ENCODE measurements at regions not wholly inside any gene's neighbourhood (a gene's known extent, or its start where the extent isn't known, plus 50 kb on each side); places are given as distances from the start of the nearest gene placed in this dataset.

GRCh38 chr12:73531752-73532151, 1005.9 kb upstream of the ATXN7L3B start:
- Histone ChIP-seq H3K4me3 (no peak overlapping the region), H3K27ac (no peak overlapping the region), H3K27me3 (no peaks in the 10 kb centered on the region), H3K36me3 (no peaks in the 10 kb centered on the region), H3K4me1 (no peaks in the 10 kb centered on the region), H3K9me3 (peaks cover 0 to 3% (median 0%) of the 10 kb centered on the region in 4 donors)
- DNase-seq, result no peak
- TF ChIP-seq EP300 (IDR thresholded peaks at IDR 0.05), result no peak
- no peak for TF ChIP-seq POLR2A (IDR thresholded peaks at IDR 0.05)
- TF ChIP-seq CTCF (IDR thresholded peaks at IDR 0.05), result no peak
- no peak for TF ChIP-seq POLR2AphosphoS5 (IDR thresholded peaks at IDR 0.05)
- ATAC-seq (ENCODE audit: low FRiP score in 2 of 2), result no peak

- ATAC-seq (ENCODE audit: low FRiP score in 2 of 2), result no peak
- no peaks in the 10 kb centered on the region for H3K9me3 ChIP-seq
Observed at GRCh38 chr12:73547421-73547820, 990.2 kb upstream of the ATXN7L3B start.

GRCh38 chr12:73585136-73585535, 952.5 kb upstream of the ATXN7L3B start:
- WGBS, 2 donors, result 78 to 84% methylated on average over 4 of the region's 4 CpGs
- Histone ChIP-seq H3K9me3 (no peaks in the 10 kb centered on the region), H3K4me3 (no peak overlapping the region), H3K27me3 (no peaks in the 10 kb centered on the region), H3K27ac (no peak overlapping the region), H3K36me3 (no peaks in the 10 kb centered on the region), H3K4me1 (no peaks in the 10 kb centered on the region)
- DNase-seq (no peak), ATAC-seq (ENCODE audit: low FRiP score in 2 of 2) (no peak)
- TF ChIP-seq EP300 (IDR thresholded peaks at IDR 0.05) (no peak), CTCF (IDR thresholded peaks at IDR 0.05) (no peak), POLR2A (IDR thresholded peaks at IDR 0.05) (no peak), POLR2AphosphoS5 (IDR thresholded peaks at IDR 0.05) (no peak)

More at GRCh38 chr12:73547421-73547820, 990.2 kb upstream of the ATXN7L3B start:
- DNase-seq, result no peak
- no peaks in the 10 kb centered on the region for H3K4me1 ChIP-seq
- H3K27me3 ChIP-seq, result no peaks in the 10 kb centered on the region
- no peak overlapping the region for H3K4me3 ChIP-seq
- no peaks in the 10 kb centered on the region for H3K36me3 ChIP-seq
- TF ChIP-seq EP300 (IDR thresholded peaks at IDR 0.05), result no peak
- TF ChIP-seq POLR2AphosphoS5 (IDR thresholded peaks at IDR 0.05), result no peak
- TF ChIP-seq POLR2A (IDR thresholded peaks at IDR 0.05), result no peak
- TF ChIP-seq CTCF (IDR thresholded peaks at IDR 0.05), result no peak
- H3K27ac ChIP-seq, result no peak overlapping the region

- ATAC-seq (ENCODE audit: low FRiP score in 2 of 2) (no peak), DNase-seq (no peak)
- Histone ChIP-seq H3K27ac (no peak overlapping the region), H3K36me3 (no peaks in the 10 kb centered on the region), H3K4me3 (no peak overlapping the region), H3K9me3 (no peaks in the 10 kb centered on the region), H3K27me3 (no peaks in the 10 kb centered on the region), H3K4me1 (no peaks in the 10 kb centered on the region)
- 63 to 83% methylated on average over 1 of the region's 1 CpG for WGBS, 2 donors
- TF ChIP-seq CTCF (IDR thresholded peaks at IDR 0.05) (no peak), EP300 (IDR thresholded peaks at IDR 0.05) (no peak), POLR2A (IDR thresholded peaks at IDR 0.05) (no peak), POLR2AphosphoS5 (IDR thresholded peaks at IDR 0.05) (no peak)
Observed at GRCh38 chr12:73589220-73589619, 948.4 kb upstream of the ATXN7L3B start.

GRCh38 chr12:73598626-73599025, 939.0 kb upstream of the ATXN7L3B start:
- Histone ChIP-seq H3K4me1 (no peaks in the 10 kb centered on the region), H3K4me3 (no peak overlapping the region), H3K36me3 (no peaks in the 10 kb centered on the region), H3K27me3 (no peaks in the 10 kb centered on the region), H3K9me3 (no peaks in the 10 kb centered on the region), H3K27ac (no peak overlapping the region)
- no peak for ATAC-seq (ENCODE audit: low FRiP score in 2 of 2)
- no peak for TF ChIP-seq POLR2A (IDR thresholded peaks at IDR 0.05)
- no peak for TF ChIP-seq POLR2AphosphoS5 (IDR thresholded peaks at IDR 0.05)
- no peak for TF ChIP-seq EP300 (IDR thresholded peaks at IDR 0.05)
- no peak for TF ChIP-seq CTCF (IDR thresholded peaks at IDR 0.05)
- DNase-seq, result no peak
- 68 to 78% methylated on average over 1 of the region's 1 CpG for WGBS, 2 donors
